ENCODE measurements at regions not wholly inside any gene's neighbourhood (a gene's known extent, or its start where the extent isn't known, plus 50 kb on each side); places are given as distances from the start of the nearest gene placed in this dataset.

DNA sequence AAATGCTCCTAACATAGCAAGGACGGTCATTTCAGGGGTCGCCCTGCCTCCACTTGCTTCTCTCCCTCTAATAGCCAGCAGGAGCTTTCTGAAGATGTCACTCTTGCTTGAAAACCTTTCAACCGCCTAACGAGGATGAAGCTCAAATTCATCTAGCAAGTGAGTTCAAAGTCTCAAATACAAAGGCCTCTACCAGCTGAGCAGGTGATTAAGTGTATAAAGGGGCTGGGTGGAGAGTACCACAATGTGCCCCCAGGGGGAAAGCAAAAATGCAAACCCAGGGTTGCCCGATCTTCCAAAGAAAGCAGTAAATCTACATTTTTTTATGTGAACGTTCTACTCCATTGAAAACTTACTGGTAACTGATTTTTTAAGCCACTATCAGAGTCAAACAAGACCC, 50.4 kb upstream of the GRIP2 start:
- Histone ChIP-seq H3K36me3 (replicated peaks; ENCODE audit: insufficient read depth, low read length) (no peaks in the 10 kb centered on the region), H3K79me2 (ENCODE audit: low read length) (no peaks in the 10 kb centered on the region), H3K27ac (ENCODE audit: low read length) (no peak overlapping the region), H3F3A (ENCODE audit: insufficient read depth, low read length) (no peaks in the 10 kb centered on the region), H4K20me1 (ENCODE audit: insufficient read depth, low read length) (no peaks in the 10 kb centered on the region), H3K9me2 (replicated peaks; ENCODE audit: insufficient read depth, low read length) (no peaks in the 10 kb centered on the region), H3K4me1 (ENCODE audit: low read length) (no peaks in the 10 kb centered on the region), H3K4me3 (ENCODE audit: low read length) (no peak overlapping the region), H3K4me2 (ENCODE audit: low read depth, low read length) (no peak overlapping the region), H3K9ac (ENCODE audit: low read length) (no peak overlapping the region), H2AFZ (ENCODE audit: low read length) (no peak overlapping the region), H3K27me3 (replicated peaks; ENCODE audit: insufficient read depth, low read length) (peaks cover 39% of the 10 kb centered on the region), H3K9me3 (replicated peaks; ENCODE audit: insufficient read depth, low read length) (no peaks in the 10 kb centered on the region)
- DNase-seq: no peak
- TF ChIP-seq EZH2 (optimal IDR thresholded peaks at IDR 0.05; ENCODE audit: low read depth, low read length) (no peak), EZH2phosphoT487 (IDR thresholded peaks at IDR 0.05; ENCODE audit: low read length) (no peak)
- TF ChIP-seq, protein P1, sequence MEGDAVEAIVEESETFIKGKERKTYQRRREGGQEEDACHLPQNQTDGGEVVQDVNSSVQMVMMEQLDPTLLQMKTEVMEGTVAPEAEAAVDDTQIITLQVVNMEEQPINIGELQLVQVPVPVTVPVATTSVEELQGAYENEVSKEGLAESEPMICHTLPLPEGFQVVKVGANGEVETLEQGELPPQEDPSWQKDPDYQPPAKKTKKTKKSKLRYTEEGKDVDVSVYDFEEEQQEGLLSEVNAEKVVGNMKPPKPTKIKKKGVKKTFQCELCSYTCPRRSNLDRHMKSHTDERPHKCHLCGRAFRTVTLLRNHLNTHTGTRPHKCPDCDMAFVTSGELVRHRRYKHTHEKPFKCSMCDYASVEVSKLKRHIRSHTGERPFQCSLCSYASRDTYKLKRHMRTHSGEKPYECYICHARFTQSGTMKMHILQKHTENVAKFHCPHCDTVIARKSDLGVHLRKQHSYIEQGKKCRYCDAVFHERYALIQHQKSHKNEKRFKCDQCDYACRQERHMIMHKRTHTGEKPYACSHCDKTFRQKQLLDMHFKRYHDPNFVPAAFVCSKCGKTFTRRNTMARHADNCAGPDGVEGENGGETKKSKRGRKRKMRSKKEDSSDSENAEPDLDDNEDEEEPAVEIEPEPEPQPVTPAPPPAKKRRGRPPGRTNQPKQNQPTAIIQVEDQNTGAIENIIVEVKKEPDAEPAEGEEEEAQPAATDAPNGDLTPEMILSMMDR (IDR thresholded peaks at IDR 0.05; ENCODE audit: low read length): no peak

DNA sequence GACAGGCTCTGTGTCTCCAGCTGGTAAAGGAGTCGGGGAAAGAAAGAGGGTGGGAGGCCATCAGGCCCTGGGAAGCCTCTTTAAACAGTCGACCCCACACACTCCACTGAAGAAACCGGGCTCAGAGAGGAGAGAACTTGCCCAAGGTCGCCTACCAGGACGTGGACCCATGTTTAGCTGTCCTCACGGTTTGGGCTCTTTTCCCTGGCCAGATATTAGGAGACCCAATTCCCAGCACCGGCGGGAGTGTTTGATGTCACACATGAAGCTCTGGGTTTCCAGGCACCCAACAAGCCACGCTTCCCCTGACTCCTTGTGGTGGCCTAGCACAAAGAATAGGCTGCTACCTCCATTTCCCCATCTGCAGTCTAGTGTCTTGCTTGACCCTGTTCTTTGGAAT, 52.2 kb upstream of the GRIP2 start:
- H2AFZ ChIP-seq (ENCODE audit: low read length): no peak overlapping the region
- no peak overlapping the region for H3K4me2 ChIP-seq (ENCODE audit: low read depth, low read length)
- no peak overlapping the region for H3K9ac ChIP-seq (ENCODE audit: low read length)
- no peaks in the 10 kb centered on the region for H3F3A ChIP-seq (ENCODE audit: insufficient read depth, low read length)
- no peak for DNase-seq
- peaks cover 24% of the 10 kb centered on the region for H3K27me3 ChIP-seq (replicated peaks; ENCODE audit: insufficient read depth, low read length)
- H3K27ac ChIP-seq (ENCODE audit: low read length): no peak overlapping the region
- no peak overlapping the region for H3K4me3 ChIP-seq (ENCODE audit: low read length)
- H3K9me3 ChIP-seq (replicated peaks; ENCODE audit: insufficient read depth, low read length): no peaks in the 10 kb centered on the region
- no peaks in the 10 kb centered on the region for H3K4me1 ChIP-seq (ENCODE audit: low read length)
- no peaks in the 10 kb centered on the region for H3K36me3 ChIP-seq (replicated peaks; ENCODE audit: insufficient read depth, low read length)
- H4K20me1 ChIP-seq (ENCODE audit: insufficient read depth, low read length): no peaks in the 10 kb centered on the region
- H3K79me2 ChIP-seq (ENCODE audit: low read length): no peaks in the 10 kb centered on the region
- no peaks in the 10 kb centered on the region for H3K9me2 ChIP-seq (replicated peaks; ENCODE audit: insufficient read depth, low read length)
- no peak for TF ChIP-seq EZH2phosphoT487 (IDR thresholded peaks at IDR 0.05; ENCODE audit: low read length)
- no peak for TF ChIP-seq EZH2 (optimal IDR thresholded peaks at IDR 0.05; ENCODE audit: low read depth, low read length)
- TF ChIP-seq, protein P1 (IDR thresholded peaks at IDR 0.05; ENCODE audit: low read length): no peak

DNA sequence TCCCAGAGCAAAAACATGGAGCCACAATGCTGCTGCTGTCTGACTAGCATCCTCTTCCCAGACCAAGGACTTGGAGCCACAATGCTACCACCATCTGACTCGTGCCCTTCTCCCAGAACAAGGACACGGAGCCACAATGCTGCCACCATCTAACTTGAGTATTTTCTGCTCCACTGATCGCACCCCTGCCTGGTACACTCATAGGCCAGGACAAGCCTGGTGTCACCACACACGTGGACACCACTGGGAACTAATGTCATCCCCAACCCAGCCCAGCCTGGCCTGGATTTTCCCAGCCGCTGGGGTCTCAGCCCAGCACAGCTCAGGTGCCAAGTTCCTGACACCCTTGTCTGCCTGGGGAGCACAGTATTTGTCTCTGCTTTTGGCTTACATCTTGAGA, 52.7 kb upstream of the GRIP2 start:
- no peak overlapping the region for H2AFZ ChIP-seq (ENCODE audit: low read length)
- H3K4me2 ChIP-seq (ENCODE audit: low read depth, low read length): no peak overlapping the region
- H3K79me2 ChIP-seq (ENCODE audit: low read length): no peaks in the 10 kb centered on the region
- H3K4me1 ChIP-seq (ENCODE audit: low read length): no peaks in the 10 kb centered on the region
- H3K27ac ChIP-seq (ENCODE audit: low read length): no peak overlapping the region
- H3K36me3 ChIP-seq (replicated peaks; ENCODE audit: insufficient read depth, low read length): no peaks in the 10 kb centered on the region
- H3K9ac ChIP-seq (ENCODE audit: low read length): no peak overlapping the region
- H3K27me3 ChIP-seq (replicated peaks; ENCODE audit: insufficient read depth, low read length): peaks cover 24% of the 10 kb centered on the region
- H3K9me2 ChIP-seq (replicated peaks; ENCODE audit: insufficient read depth, low read length): no peaks in the 10 kb centered on the region
- H3K4me3 ChIP-seq (ENCODE audit: low read length): no peak overlapping the region
- no peaks in the 10 kb centered on the region for H4K20me1 ChIP-seq (ENCODE audit: insufficient read depth, low read length)
- TF ChIP-seq EZH2 (optimal IDR thresholded peaks at IDR 0.05; ENCODE audit: low read depth, low read length) (no peak), EZH2phosphoT487 (IDR thresholded peaks at IDR 0.05; ENCODE audit: low read length) (no peak)
- TF ChIP-seq, protein P1 (IDR thresholded peaks at IDR 0.05; ENCODE audit: low read length): no peak
- no peaks in the 10 kb centered on the region for H3F3A ChIP-seq (ENCODE audit: insufficient read depth, low read length)
- no peaks in the 10 kb centered on the region for H3K9me3 ChIP-seq (replicated peaks; ENCODE audit: insufficient read depth, low read length)
- no peak for DNase-seq

All from MM.1S (cell line).